Duodenal mucosa (tissue), 2 donors: ENCODE measurements at regions not wholly inside any gene's neighbourhood (a gene's known extent, or its start where the extent isn't known, plus 50 kb on each side); places are given as distances from the start of the nearest gene placed in this dataset.

ENCODE experiments used
- H3K27ac ChIP-seq: one replicate; pipeline ENCODE4 v1.7.0; 2013; ENCODE audit warnings: low read depth, low read length
- H3K27me3 ChIP-seq, 2 donors: one replicate each; pipeline ENCODE4 v1.7.0; 2013; ENCODE audit warnings: low read length in 2 of 2, control low read depth in 1 of 2; ENCODE audit not compliant: insufficient read depth in 2 of 2, control insufficient read depth in 1 of 2
- H3K36me3 ChIP-seq, 2 donors: one replicate each; pipeline ENCODE4 v1.7.0; 2013; ENCODE audit warnings: low read length in 2 of 2, control low read depth in 1 of 2; ENCODE audit not compliant: insufficient read depth in 2 of 2, control insufficient read depth in 1 of 2
- H3K4me1 ChIP-seq, 2 donors: one replicate each; pipeline ENCODE4 v1.7.0; 2013; ENCODE audit warnings: low read length in 2 of 2, control low read depth in 1 of 2; ENCODE audit not compliant: insufficient read depth in 2 of 2, control insufficient read depth in 1 of 2
- H3K4me3 ChIP-seq, 2 donors: one replicate each; pipeline ENCODE4 v1.7.0; 2013; ENCODE audit warnings: low read length in 2 of 2, low read depth in 1 of 2
- H3K9ac ChIP-seq, 2 donors: one replicate each; pipeline ENCODE4 v1.7.0; 2013; ENCODE audit warnings: low read length in 2 of 2, low read depth in 1 of 2
- H3K9me3 ChIP-seq, 2 donors: one replicate each; pipeline ENCODE4 v1.7.0; 2013; ENCODE audit warnings: low read length in 2 of 2, control low read depth in 1 of 2; ENCODE audit not compliant: control insufficient read depth in 1 of 2

DNA sequence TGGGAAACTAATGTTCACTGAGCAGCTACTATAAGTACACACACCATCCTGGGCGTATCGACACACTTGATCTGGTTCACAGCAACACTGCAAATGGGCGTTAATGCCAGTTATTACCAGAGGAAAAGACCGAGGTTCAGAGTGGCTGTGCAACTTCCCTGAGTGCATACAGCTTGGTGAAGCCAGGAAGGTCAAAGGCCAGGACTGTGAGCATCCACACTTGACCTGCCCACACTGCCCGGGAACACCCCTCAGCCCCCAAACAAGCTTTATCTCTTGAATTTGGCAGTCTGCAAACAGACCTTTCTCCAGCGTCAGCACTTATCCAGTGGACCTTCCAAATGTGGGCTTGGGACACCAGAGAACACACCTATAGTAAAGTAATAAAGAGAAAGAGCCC, 312.6 kb downstream of the BCL11B start:
- Histone ChIP-seq H3K36me3 (no peaks in the 10 kb centered on the region), H3K27me3 (no peaks in the 10 kb centered on the region), H3K4me1 (peaks cover 21 to 26% of the 10 kb centered on the region in 2 donors), H3K9me3 (no peaks in the 10 kb centered on the region), H3K4me3 (no peak overlapping the region), H3K27ac (no peak overlapping the region), H3K9ac (no peak overlapping the region)

DNA sequence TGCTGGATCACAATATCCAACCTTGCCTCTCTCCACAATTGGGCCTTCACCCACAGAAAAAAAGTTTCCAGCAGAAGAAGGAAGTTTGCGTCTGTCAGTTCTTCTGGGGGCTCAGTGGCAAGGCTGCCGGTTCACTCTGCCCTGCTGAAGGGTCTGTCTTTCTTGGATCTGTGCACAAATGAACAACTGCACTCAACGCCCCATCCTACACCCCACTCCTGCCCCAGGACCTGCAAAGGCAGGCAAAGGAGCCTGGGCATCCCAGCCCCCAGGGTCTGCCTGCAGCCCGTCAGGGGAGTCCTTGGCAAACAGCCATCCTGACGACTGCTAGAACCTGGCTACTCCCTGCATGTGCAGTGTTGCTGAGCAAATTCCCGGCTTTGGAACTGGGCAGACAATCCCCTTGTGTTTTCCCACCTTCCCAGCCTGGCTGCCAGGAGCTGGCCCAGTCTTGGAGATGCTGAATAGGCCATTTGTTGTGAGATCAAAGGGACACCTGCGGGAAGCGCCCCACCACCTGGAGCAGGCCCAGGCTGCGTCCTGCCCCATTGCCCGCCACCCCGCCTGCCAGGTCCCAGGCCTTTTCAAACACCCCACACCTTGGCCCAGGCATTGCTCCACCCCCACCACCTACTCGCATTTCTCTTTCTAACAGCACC, 311.9 kb downstream of the BCL11B start:
- H3K4me1 ChIP-seq: peaks cover 21 to 26% of the 10 kb centered on the region in 2 donors
- H3K27ac ChIP-seq: no peak overlapping the region
- no peaks in the 10 kb centered on the region for H3K9me3 ChIP-seq
- no peak overlapping the region for H3K9ac ChIP-seq
- H3K36me3 ChIP-seq: no peaks in the 10 kb centered on the region
- H3K27me3 ChIP-seq: no peaks in the 10 kb centered on the region
- H3K4me3 ChIP-seq: no peak overlapping the region

DNA sequence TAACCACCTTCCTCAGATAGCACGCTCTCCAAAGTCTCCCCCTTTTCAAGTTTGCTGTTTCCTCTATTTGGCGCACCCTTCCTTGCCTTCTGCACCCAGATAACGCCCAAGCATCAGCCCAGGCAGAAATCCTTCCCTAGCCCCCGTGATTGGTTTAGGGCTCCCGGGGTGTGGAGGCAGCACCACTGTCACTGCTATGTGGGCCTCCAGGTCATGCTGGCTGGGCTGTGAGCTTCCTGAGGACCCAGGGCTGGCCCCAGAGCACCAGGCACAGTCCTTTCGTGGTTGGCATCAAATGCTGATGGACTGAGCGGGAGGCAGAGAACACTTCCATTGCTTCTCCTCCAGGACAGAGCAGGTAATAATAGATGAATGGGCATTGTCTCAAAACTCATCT, 311.4 kb downstream of the BCL11B start:
- Histone ChIP-seq H3K27me3 (no peaks in the 10 kb centered on the region), H3K9me3 (no peaks in the 10 kb centered on the region), H3K4me1 (peaks cover 21 to 26% of the 10 kb centered on the region in 2 donors), H3K9ac (no peak overlapping the region), H3K4me3 (no peak overlapping the region), H3K36me3 (no peaks in the 10 kb centered on the region), H3K27ac (no peak overlapping the region)

DNA sequence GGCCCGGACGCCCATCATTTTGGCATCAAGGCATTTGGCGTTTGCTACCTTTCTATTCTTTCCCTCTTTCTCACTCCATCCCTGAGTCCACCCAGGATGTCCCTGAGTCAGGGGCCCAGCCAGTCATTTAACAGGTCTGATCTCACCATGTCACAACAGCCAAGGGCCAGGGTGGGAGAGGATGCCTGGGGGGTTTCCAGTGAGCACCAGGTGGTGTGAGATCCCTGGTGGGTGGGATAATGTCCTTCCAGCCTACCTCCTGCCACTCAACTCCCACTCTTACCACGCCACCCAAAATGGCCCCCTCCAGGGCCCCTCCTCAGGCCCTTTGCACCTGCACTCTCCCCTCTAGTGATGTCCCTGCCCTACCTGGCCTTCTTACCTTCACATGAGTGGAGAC, 310.8 kb downstream of the BCL11B start:
- Histone ChIP-seq H3K9me3 (no peaks in the 10 kb centered on the region), H3K27ac (no peak overlapping the region), H3K4me3 (no peak overlapping the region), H3K9ac (no peak overlapping the region), H3K27me3 (no peaks in the 10 kb centered on the region), H3K4me1 (peaks cover 21 to 26% of the 10 kb centered on the region in 2 donors), H3K36me3 (no peaks in the 10 kb centered on the region)

DNA sequence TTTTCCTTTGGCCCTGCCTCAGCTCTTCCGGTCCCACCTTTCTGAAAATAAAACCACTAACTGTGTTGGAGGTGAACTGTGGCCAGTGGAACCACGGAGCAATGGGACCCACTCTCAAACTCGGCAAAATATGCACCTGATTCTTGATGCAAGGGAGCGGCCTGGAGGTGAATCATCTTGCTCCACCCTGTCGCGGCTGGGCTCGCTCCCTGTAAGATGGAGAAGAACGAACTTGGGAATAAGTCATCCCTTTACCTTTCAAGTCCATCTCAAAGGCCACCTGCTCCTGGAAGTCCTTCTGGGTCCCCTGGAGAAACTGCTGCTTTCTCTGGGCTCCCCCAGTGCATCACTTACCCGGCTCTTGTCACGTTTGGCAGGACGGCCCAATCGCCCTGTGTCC, 309.9 kb downstream of the BCL11B start:
- Histone ChIP-seq H3K27me3 (no peaks in the 10 kb centered on the region), H3K9ac (no peak overlapping the region), H3K27ac (no peak overlapping the region), H3K4me3 (no peak overlapping the region), H3K36me3 (no peaks in the 10 kb centered on the region), H3K9me3 (no peaks in the 10 kb centered on the region), H3K4me1 (peaks cover 21 to 25% of the 10 kb centered on the region in 2 donors)

DNA sequence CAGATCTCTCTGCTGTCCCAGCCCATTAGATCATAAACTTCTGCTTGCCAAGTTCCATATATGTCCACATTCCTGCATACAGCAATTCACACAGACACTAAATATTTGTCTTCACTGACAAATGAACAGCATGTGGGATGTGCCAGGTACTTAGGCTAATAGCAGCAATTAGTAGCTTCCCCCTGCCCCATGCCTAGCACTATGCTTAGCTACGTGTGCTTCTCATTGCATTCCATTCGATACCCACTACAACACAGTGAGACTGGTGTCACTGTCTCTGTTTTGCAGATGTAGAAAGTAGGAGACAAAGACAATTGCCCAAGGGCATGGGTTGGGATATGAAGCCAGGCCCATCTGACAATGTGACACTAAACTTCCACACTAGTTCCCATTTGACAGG, 308.4 kb downstream of the BCL11B start:
- H3K27ac ChIP-seq: no peak overlapping the region
- H3K27me3 ChIP-seq: no peaks in the 10 kb centered on the region
- no peak overlapping the region for H3K4me3 ChIP-seq
- H3K9me3 ChIP-seq: no peaks in the 10 kb centered on the region
- H3K9ac ChIP-seq: no peak overlapping the region
- H3K4me1 ChIP-seq: peaks cover 7 to 11% of the 10 kb centered on the region in 2 donors
- no peaks in the 10 kb centered on the region for H3K36me3 ChIP-seq

DNA sequence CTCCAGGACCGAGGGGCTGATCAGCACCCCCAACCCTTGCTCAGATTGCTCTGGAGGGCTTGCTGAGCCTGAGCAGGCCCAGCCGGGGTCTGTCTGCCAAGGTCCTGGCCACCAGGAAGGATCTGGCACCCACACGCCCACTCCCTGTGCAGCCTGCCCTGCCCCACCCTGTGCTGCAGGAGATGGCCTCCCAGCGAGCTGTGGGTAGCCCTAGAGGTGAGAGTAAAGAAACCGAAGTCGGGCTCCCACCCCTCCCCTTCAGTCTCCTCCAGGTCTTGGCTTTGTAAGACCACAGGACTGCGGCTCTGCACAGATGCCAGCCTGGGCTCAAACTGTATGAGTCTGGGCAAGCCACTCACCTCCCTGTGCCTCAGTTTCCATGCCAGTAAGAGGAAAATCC, 307.8 kb downstream of the BCL11B start:
- Histone ChIP-seq H3K4me1 (peaks cover 6 to 8% of the 10 kb centered on the region in 2 donors), H3K9ac (no peak overlapping the region), H3K27me3 (no peaks in the 10 kb centered on the region), H3K27ac (no peak overlapping the region), H3K36me3 (no peaks in the 10 kb centered on the region), H3K4me3 (no peak overlapping the region), H3K9me3 (no peaks in the 10 kb centered on the region)

DNA sequence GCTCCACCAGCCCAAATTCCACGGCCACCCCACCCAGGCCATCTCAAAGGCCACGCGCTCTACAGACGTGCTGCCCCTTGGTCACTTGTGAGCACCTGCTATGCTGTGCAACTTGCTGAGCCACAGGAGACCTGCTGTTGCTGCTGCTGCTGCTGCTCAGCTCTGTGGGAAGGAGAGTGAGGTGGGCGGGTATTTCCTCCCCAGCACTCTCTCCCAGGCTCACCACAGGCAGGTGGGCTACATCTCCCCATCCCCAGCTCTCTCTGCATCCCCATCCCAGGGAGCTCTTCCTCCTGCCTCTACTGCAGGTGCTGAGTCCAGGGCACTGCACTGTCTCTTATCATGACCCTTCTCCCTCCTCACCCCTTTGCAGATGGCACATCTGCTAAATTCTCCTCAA, 306.9 kb downstream of the BCL11B start:
- H3K27ac ChIP-seq: no peak overlapping the region
- no peak overlapping the region for H3K9ac ChIP-seq
- no peaks in the 10 kb centered on the region for H3K36me3 ChIP-seq
- no peak overlapping the region for H3K4me3 ChIP-seq
- no peaks in the 10 kb centered on the region for H3K9me3 ChIP-seq
- H3K4me1 ChIP-seq: peaks cover 4 to 6% of the 10 kb centered on the region in 2 donors
- no peaks in the 10 kb centered on the region for H3K27me3 ChIP-seq

DNA sequence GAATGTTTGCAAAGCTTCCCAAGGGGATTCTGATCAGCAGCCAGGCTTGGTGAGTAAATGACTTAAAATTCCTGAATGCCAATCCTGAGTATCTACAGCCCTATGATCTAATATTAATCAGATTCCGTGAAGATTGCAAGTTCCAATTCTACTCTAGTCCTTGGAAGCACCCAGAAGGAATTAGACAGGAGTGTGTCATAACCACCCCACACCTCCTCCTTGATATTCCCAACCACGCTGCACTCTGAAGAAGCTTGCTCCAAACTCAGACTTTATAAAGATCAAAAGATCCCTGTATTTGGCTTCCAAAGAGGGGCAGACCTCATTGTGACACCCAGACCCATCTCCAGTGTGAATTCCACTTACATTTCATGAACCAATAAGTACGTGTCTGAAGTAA, 306.0 kb downstream of the BCL11B start:
- Histone ChIP-seq H3K27me3 (no peaks in the 10 kb centered on the region), H3K36me3 (no peaks in the 10 kb centered on the region), H3K4me1 (peaks cover 4 to 6% of the 10 kb centered on the region in 2 donors), H3K4me3 (no peak overlapping the region), H3K9me3 (no peaks in the 10 kb centered on the region), H3K9ac (no peak overlapping the region), H3K27ac (no peak overlapping the region)

DNA sequence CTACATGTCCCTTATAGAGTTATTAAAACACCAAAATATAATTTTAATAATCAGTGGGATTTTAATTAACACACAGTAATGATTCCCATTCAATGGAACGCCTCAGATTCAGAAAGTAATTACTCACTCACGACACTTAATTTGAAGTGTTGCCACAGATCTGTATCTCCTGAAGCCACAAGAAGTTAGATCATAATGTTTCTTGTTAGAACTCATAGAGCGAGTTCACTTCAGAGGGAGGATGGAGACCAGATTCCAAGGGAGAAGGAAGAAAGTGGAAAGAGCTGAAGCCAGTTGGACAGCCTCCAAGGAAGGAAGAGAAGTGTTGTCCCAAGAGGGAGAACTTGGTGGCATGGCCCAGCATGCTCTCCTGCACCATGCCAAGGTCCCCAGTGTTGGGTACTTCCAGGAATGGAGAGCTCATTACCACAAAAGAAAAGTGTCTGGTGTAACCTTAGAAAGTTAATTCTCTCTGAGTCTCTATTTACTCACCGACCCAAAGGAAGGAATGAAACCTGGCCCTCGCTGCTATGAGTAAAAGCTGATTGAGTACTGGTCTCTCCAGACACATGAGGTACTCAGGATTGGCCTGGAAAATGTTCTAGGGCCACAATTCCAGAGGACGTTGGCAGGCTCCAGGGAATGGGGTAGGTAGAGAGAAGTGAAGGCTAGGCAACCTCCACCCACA, 305.4 kb downstream of the BCL11B start:
- Histone ChIP-seq H3K4me1 (peaks cover 4 to 6% of the 10 kb centered on the region in 2 donors), H3K27ac (no peak overlapping the region), H3K9me3 (no peaks in the 10 kb centered on the region), H3K27me3 (no peaks in the 10 kb centered on the region), H3K9ac (no peak overlapping the region), H3K4me3 (no peak overlapping the region), H3K36me3 (no peaks in the 10 kb centered on the region)
